ENCODE measurements at regions not wholly inside any gene's neighbourhood (a gene's known extent, or its start where the extent isn't known, plus 50 kb on each side); places are given as distances from the start of the nearest gene placed in this dataset.
A peak's percentile ranks its signal among the peaks of the same experiment; 100 is the strongest.

- no peak for TF ChIP-seq CHD7 (IDR thresholded peaks at IDR 0.05; ENCODE audit: low read depth, low read length)
- TF ChIP-seq CREB3L1 (IDR thresholded peaks at IDR 0.05; ENCODE audit: borderline replicate concordance, low read depth) = no peak
- TF ChIP-seq JUNB (CRISPR knock-in tag; conservative IDR thresholded peaks at IDR 0.05) = no peak
- TF ChIP-seq ZBTB40 (IDR thresholded peaks at IDR 0.05) = peak; percentile 59; the same call in 1 of the 2 replicates
- TF ChIP-seq ZBTB40 (CRISPR knock-in tag; IDR thresholded peaks at IDR 0.05) = no peak
These were observed 141.2 kb upstream of the SLC7A14 start (continued) for GRCh38 chr3:170726976-170727661.

All from K562 (cell line).